ENCODE measurements at regions not wholly inside any gene's neighbourhood (a gene's known extent, or its start where the extent isn't known, plus 50 kb on each side); places are given as distances from the start of the nearest gene placed in this dataset.
A peak's percentile ranks its signal among the peaks of the same experiment; 100 is the strongest.

GRCh38 chr14:51446771-51447170 lies 204.9 kb upstream of the FRMD6 start:
- no peak for TF ChIP-seq CTCF (IDR thresholded peaks at IDR 0.05; ENCODE audit: insufficient read depth, low read depth, low read length)
- DNase-seq (ENCODE audit: low read depth): no peak
- CTCF ChIA-PET: interaction anchor here (1.1 kb wide), 1 partner anchor 163 kb away, joined by 5 read pairs; no protein-coding TSS in a partner anchor
- POLR2A ChIA-PET: no interaction called here
- Histone ChIP-seq H3K4me3 (ENCODE audit: low read depth, low read length) (no peak overlapping the region), H3K27me3 (ENCODE audit: control insufficient read depth, insufficient read depth, low read length) (no peaks in the 10 kb centered on the region), H3K36me3 (ENCODE audit: control insufficient read depth, insufficient read depth, low read length) (no peaks in the 10 kb centered on the region)

GRCh38 chr14:51447411-51447810 lies 204.3 kb upstream of the FRMD6 start:
- H3K4me3 ChIP-seq (ENCODE audit: low read depth, low read length): no peak overlapping the region
- no peaks in the 10 kb centered on the region for H3K27me3 ChIP-seq (ENCODE audit: control insufficient read depth, insufficient read depth, low read length)
- no peaks in the 10 kb centered on the region for H3K36me3 ChIP-seq (ENCODE audit: control insufficient read depth, insufficient read depth, low read length)
- ChIA-PET POLR2A (no interaction called here), CTCF (interaction anchor here (1.9 kb wide), 1 partner anchor 26 kb away, joined by 3 read pairs; no protein-coding TSS in a partner anchor)
- DNase-seq (ENCODE audit: low read depth): no peak
- no peak for TF ChIP-seq CTCF (IDR thresholded peaks at IDR 0.05; ENCODE audit: insufficient read depth, low read depth, low read length)

GRCh38 chr14:51448831-51449670 lies 202.7 kb upstream of the FRMD6 start:
- no peaks in the 10 kb centered on the region for H3K36me3 ChIP-seq (ENCODE audit: control insufficient read depth, insufficient read depth, low read length)
- ChIA-PET CTCF (interaction anchor here (1.0 to 2.0 kb wide), 6 partner anchors 18 to 530 kb away, joined by 3 to 7 read pairs (median 3); no protein-coding TSS in a partner anchor), POLR2A (interaction anchor here (0.6 kb wide), 1 partner anchor 148 kb away, joined by 3 read pairs; no protein-coding TSS in a partner anchor)
- no peak for TF ChIP-seq CTCF (IDR thresholded peaks at IDR 0.05; ENCODE audit: insufficient read depth, low read depth, low read length)
- H3K27me3 ChIP-seq (ENCODE audit: control insufficient read depth, insufficient read depth, low read length): no peaks in the 10 kb centered on the region
- peak; percentile 94 for DNase-seq (ENCODE audit: low read depth)
- no peak overlapping the region for H3K4me3 ChIP-seq (ENCODE audit: low read depth, low read length)

GRCh38 chr14:51449681-51450080 lies 202.0 kb upstream of the FRMD6 start:
- ChIA-PET POLR2A (no interaction called here), CTCF (interaction anchor here (0.8 to 2.0 kb wide), 3 partner anchors 18 to 166 kb away, joined by 3 to 7 read pairs (median 3); no protein-coding TSS in a partner anchor)
- DNase-seq (ENCODE audit: low read depth): no peak
- H3K36me3 ChIP-seq (ENCODE audit: control insufficient read depth, insufficient read depth, low read length): no peaks in the 10 kb centered on the region
- TF ChIP-seq CTCF (IDR thresholded peaks at IDR 0.05; ENCODE audit: insufficient read depth, low read depth, low read length): no peak
- H3K27me3 ChIP-seq (ENCODE audit: control insufficient read depth, insufficient read depth, low read length): no peaks in the 10 kb centered on the region
- H3K4me3 ChIP-seq (ENCODE audit: low read depth, low read length): no peak overlapping the region

GRCh38 chr14:51451561-51451960 lies 200.1 kb upstream of the FRMD6 start:
- H3K4me3 ChIP-seq (ENCODE audit: low read depth, low read length): no peak overlapping the region
- H3K27me3 ChIP-seq (ENCODE audit: control insufficient read depth, insufficient read depth, low read length): no peaks in the 10 kb centered on the region
- no peak for TF ChIP-seq CTCF (IDR thresholded peaks at IDR 0.05; ENCODE audit: insufficient read depth, low read depth, low read length)
- POLR2A ChIA-PET: no interaction called here
- DNase-seq (ENCODE audit: low read depth): no peak
- CTCF ChIA-PET: interaction anchor here (1.3 kb wide), 1 partner anchor 13 kb away, joined by 3 read pairs; no protein-coding TSS in a partner anchor
- no peaks in the 10 kb centered on the region for H3K36me3 ChIP-seq (ENCODE audit: control insufficient read depth, insufficient read depth, low read length)

All from BJ (cell line).